ENCODE measurements at regions not wholly inside any gene's neighbourhood (a gene's known extent, or its start where the extent isn't known, plus 50 kb on each side); places are given as distances from the start of the nearest gene placed in this dataset.

DNA sequence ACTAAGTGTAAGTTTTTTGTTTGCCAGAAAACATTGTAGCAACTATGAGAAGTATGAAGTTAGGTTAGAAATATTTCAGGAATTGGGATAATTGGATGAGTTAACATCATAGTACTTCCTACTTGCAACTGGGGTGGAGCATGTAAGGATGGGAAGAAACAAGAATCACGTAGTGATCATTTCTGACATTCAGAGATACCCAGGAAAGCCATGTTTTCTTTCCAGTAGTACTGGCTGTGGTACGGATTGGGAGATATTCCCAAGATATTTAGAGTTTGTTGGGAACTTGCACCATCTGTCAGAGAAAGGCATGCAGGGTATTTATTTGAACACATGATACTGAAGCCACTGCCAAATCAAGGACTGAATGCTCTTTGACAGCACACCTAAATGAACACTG, 87.6 kb upstream of the SLC4A4 start:
- TF ChIP-seq, protein P1, sequence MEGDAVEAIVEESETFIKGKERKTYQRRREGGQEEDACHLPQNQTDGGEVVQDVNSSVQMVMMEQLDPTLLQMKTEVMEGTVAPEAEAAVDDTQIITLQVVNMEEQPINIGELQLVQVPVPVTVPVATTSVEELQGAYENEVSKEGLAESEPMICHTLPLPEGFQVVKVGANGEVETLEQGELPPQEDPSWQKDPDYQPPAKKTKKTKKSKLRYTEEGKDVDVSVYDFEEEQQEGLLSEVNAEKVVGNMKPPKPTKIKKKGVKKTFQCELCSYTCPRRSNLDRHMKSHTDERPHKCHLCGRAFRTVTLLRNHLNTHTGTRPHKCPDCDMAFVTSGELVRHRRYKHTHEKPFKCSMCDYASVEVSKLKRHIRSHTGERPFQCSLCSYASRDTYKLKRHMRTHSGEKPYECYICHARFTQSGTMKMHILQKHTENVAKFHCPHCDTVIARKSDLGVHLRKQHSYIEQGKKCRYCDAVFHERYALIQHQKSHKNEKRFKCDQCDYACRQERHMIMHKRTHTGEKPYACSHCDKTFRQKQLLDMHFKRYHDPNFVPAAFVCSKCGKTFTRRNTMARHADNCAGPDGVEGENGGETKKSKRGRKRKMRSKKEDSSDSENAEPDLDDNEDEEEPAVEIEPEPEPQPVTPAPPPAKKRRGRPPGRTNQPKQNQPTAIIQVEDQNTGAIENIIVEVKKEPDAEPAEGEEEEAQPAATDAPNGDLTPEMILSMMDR (IDR thresholded peaks at IDR 0.05), result no peak
- TF ChIP-seq POLR2A (IDR thresholded peaks at IDR 0.05), result no peak
- no peak for TF ChIP-seq EP300 (IDR thresholded peaks at IDR 0.05)
- no peak for TF ChIP-seq POLR2AphosphoS5 (IDR thresholded peaks at IDR 0.05)

All from gastroesophageal sphincter (tissue), 3 donors.